ENCODE measurements at regions not wholly inside any gene's neighbourhood (a gene's known extent, or its start where the extent isn't known, plus 50 kb on each side); places are given as distances from the start of the nearest gene placed in this dataset.
"Not testable (repeated sequence)": the region's sequence is repeated elsewhere in the genome, so short reads cannot be mapped to it uniquely, and the experiment has no call there.

DNA sequence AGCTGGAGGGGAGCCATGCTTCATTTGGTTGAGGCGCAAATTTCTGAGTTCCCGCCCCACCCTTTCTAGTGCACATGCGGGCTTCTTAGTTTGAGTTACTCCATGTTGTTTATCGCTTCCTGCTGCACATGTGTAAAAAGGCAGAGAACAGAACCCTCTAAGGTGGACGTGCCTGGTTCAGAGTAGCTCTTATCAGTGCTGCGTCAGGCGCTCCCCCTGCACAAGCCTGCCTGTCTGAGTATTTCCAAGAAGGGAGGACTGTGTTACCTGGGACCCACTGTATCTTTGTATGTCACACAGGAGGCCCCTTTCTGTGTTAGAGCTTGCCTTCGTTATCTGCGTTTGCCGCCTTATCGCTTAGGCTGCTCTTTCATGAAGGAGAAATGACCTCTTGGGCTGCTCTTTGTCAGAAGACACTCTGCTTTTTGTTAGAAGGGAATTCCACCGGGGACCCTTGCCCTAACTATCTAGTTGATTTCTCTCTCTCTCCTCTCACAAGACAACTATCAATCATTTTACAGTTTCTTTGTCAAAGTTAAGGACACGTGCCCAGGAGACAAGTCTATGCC is 532.1 kb downstream of the TGIF2LX start:
- TF ChIP-seq, protein P1, sequence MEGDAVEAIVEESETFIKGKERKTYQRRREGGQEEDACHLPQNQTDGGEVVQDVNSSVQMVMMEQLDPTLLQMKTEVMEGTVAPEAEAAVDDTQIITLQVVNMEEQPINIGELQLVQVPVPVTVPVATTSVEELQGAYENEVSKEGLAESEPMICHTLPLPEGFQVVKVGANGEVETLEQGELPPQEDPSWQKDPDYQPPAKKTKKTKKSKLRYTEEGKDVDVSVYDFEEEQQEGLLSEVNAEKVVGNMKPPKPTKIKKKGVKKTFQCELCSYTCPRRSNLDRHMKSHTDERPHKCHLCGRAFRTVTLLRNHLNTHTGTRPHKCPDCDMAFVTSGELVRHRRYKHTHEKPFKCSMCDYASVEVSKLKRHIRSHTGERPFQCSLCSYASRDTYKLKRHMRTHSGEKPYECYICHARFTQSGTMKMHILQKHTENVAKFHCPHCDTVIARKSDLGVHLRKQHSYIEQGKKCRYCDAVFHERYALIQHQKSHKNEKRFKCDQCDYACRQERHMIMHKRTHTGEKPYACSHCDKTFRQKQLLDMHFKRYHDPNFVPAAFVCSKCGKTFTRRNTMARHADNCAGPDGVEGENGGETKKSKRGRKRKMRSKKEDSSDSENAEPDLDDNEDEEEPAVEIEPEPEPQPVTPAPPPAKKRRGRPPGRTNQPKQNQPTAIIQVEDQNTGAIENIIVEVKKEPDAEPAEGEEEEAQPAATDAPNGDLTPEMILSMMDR (tag by site-specific recombination; IDR thresholded peaks at IDR 0.05) = not testable (repeated sequence)
- not testable (repeated sequence) for TF ChIP-seq ZNF114 (tag by site-specific recombination; IDR thresholded peaks at IDR 0.05); MZF1 (tag by site-specific recombination; IDR thresholded peaks at IDR 0.05; ENCODE audit: borderline replicate concordance); KLF16 (tag by site-specific recombination; IDR thresholded peaks at IDR 0.05); YY1 (tag by site-specific recombination; IDR thresholded peaks at IDR 0.05); ZNF140 (tag by site-specific recombination; IDR thresholded peaks at IDR 0.05); GLI4 (tag by site-specific recombination; IDR thresholded peaks at IDR 0.05); ZNF311 (tag by site-specific recombination; IDR thresholded peaks at IDR 0.05; ENCODE audit: borderline replicate concordance); HOXA7 (CRISPR knock-in tag; IDR thresholded peaks at IDR 0.05; ENCODE audit: borderline replicate concordance); ZBTB1 (tag by site-specific recombination; IDR thresholded peaks at IDR 0.05)
- TF ChIP-seq, protein P2, sequence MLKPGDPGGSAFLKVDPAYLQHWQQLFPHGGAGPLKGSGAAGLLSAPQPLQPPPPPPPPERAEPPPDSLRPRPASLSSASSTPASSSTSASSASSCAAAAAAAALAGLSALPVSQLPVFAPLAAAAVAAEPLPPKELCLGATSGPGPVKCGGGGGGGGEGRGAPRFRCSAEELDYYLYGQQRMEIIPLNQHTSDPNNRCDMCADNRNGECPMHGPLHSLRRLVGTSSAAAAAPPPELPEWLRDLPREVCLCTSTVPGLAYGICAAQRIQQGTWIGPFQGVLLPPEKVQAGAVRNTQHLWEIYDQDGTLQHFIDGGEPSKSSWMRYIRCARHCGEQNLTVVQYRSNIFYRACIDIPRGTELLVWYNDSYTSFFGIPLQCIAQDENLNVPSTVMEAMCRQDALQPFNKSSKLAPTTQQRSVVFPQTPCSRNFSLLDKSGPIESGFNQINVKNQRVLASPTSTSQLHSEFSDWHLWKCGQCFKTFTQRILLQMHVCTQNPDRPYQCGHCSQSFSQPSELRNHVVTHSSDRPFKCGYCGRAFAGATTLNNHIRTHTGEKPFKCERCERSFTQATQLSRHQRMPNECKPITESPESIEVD (tag by site-specific recombination; IDR thresholded peaks at IDR 0.05) = not testable (repeated sequence)
- TF ChIP-seq, protein P3, sequence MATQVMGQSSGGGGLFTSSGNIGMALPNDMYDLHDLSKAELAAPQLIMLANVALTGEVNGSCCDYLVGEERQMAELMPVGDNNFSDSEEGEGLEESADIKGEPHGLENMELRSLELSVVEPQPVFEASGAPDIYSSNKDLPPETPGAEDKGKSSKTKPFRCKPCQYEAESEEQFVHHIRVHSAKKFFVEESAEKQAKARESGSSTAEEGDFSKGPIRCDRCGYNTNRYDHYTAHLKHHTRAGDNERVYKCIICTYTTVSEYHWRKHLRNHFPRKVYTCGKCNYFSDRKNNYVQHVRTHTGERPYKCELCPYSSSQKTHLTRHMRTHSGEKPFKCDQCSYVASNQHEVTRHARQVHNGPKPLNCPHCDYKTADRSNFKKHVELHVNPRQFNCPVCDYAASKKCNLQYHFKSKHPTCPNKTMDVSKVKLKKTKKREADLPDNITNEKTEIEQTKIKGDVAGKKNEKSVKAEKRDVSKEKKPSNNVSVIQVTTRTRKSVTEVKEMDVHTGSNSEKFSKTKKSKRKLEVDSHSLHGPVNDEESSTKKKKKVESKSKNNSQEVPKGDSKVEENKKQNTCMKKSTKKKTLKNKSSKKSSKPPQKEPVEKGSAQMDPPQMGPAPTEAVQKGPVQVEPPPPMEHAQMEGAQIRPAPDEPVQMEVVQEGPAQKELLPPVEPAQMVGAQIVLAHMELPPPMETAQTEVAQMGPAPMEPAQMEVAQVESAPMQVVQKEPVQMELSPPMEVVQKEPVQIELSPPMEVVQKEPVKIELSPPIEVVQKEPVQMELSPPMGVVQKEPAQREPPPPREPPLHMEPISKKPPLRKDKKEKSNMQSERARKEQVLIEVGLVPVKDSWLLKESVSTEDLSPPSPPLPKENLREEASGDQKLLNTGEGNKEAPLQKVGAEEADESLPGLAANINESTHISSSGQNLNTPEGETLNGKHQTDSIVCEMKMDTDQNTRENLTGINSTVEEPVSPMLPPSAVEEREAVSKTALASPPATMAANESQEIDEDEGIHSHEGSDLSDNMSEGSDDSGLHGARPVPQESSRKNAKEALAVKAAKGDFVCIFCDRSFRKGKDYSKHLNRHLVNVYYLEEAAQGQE (tag by site-specific recombination; IDR thresholded peaks at IDR 0.05) = not testable (repeated sequence)
